ENCODE measurements at regions not wholly inside any gene's neighbourhood (a gene's known extent, or its start where the extent isn't known, plus 50 kb on each side); places are given as distances from the start of the nearest gene placed in this dataset.

DNA sequence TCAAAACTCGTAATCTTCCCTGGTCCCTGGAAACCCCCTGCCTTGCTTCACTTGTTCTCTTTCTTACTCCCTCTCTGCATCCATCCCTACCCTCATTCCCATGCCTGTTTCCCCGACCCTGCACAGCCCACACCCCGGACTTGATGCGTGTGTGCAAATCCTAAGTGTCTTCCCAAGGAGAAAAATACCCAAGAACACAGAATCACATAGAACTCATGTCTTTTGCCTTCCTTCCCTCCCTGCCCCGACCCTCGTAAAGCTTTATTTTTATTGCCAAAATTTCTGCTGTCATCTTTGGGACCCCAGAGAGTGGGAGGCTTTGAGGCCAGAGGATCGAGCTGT is 169.6 kb upstream of the PMEPA1 start:
- no peak for DNase-seq
- no peak overlapping the region for H3K27ac ChIP-seq (ENCODE audit: insufficient read depth in 1 of 2, low read depth in 1 of 2, low read length in 2 of 2, poor library complexity in 1 of 2, severe bottlenecking in 2 of 2)
- 92% methylated on average over 5 of the region's 7 CpGs for WGBS (ENCODE audit: insufficient coverage)

DNA sequence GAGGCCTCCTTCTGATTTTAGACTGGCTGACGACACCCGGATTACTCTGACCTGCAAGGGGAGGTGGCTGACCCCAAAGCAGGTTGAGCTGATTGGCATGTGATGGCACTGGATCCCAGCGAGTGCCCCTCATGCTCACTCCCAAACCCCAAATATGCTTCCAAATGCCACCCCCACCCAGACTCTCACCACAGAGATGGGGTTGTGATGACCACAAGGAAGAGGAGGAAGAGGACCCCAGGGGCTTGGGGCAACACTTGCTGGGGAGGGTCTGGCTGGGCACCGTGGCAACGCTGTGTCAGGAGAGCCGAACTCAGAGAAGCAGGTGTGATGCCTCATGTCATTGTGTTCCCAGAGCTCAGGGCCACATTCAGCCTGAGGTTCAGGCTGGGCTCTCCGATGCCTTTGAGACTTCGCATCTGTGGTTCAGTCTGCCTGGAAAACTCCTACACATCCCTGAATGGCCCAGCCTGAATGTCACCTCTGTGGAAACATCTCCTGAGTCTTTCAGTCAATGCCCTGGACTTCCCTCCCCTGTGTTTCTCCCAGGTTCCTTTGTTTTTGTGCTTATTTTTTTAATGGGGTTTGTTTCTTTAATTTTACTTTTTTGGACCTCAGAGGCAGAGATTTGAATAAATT is 169.1 kb upstream of the PMEPA1 start:
- Histone ChIP-seq H3K4me3 (ENCODE audit: control insufficient read depth in 1 of 7, extremely low read depth in 1 of 7, insufficient read depth in 4 of 7, low read depth in 2 of 7, low read length in 6 of 7) (no peak overlapping the region), H3K27ac (ENCODE audit: insufficient read depth in 1 of 2, low read depth in 1 of 2, low read length in 2 of 2, poor library complexity in 1 of 2, severe bottlenecking in 2 of 2) (no peak overlapping the region), H3K27me3 (replicated peaks in 2 of 5; ENCODE audit: control insufficient read depth in 4 of 5, insufficient read depth in 5 of 5, low read length in 4 of 5) (no peaks in the 10 kb centered on the region), H3K9me3 (ENCODE audit: control extremely low read depth in 1 of 5, control insufficient read depth in 4 of 5, insufficient read depth in 2 of 5, low read depth in 1 of 5, low read length in 4 of 5) (no peaks in the 10 kb centered on the region), H3K36me3 (ENCODE audit: control insufficient read depth in 4 of 4, insufficient read depth in 4 of 4, low read length in 3 of 4) (no peaks in the 10 kb centered on the region), H3K4me1 (ENCODE audit: control extremely low read depth in 1 of 4, control insufficient read depth in 4 of 4, insufficient read depth in 4 of 4, low read length in 3 of 4) (no peaks in the 10 kb centered on the region)
- 94% methylated on average over 7 of the region's 8 CpGs for WGBS (ENCODE audit: insufficient coverage)
- ChIA-PET POLR2A (no interaction called here), CTCF (no interaction called here)
- no peak for DNase-seq

More for the DNA sequence above, 169.6 kb upstream of the PMEPA1 start:
- no peaks in the 10 kb centered on the region for H3K36me3 ChIP-seq (ENCODE audit: control insufficient read depth in 4 of 4, insufficient read depth in 4 of 4, low read length in 3 of 4)
- ChIA-PET POLR2A (no interaction called here), CTCF (no interaction called here)
- H3K27me3 ChIP-seq (replicated peaks in 2 of 5; ENCODE audit: control insufficient read depth in 4 of 5, insufficient read depth in 5 of 5, low read length in 4 of 5), result no peaks in the 10 kb centered on the region
- no peak overlapping the region for H3K4me3 ChIP-seq (ENCODE audit: control insufficient read depth in 1 of 7, extremely low read depth in 1 of 7, insufficient read depth in 4 of 7, low read depth in 2 of 7, low read length in 6 of 7)
- H3K9me3 ChIP-seq (ENCODE audit: control extremely low read depth in 1 of 5, control insufficient read depth in 4 of 5, insufficient read depth in 2 of 5, low read depth in 1 of 5, low read length in 4 of 5), result no peaks in the 10 kb centered on the region
- H3K4me1 ChIP-seq (ENCODE audit: control extremely low read depth in 1 of 4, control insufficient read depth in 4 of 4, insufficient read depth in 4 of 4, low read length in 3 of 4), result no peaks in the 10 kb centered on the region

DNA sequence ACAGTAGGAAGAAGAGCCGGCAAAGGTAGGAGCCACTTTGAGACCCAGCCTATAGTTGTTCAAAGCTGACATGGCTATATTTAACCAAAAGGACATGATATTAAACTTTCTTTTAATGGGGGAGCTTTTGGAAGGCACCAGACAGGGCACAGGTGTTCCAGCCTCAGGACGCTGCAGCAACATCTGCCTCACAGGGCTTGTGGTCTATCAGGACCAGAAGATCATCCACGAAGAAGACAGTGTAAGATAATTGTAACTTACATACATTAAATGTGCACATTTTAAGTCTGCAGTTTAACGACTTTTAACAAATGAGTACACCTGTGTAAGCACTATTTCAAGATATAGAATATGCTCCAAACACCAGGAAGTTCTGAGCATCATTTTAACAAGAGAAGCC is 168.2 kb upstream of the PMEPA1 start:
- Histone ChIP-seq H3K36me3 (ENCODE audit: control insufficient read depth in 4 of 4, insufficient read depth in 4 of 4, low read length in 3 of 4) (no peaks in the 10 kb centered on the region), H3K27me3 (replicated peaks in 2 of 5; ENCODE audit: control insufficient read depth in 4 of 5, insufficient read depth in 5 of 5, low read length in 4 of 5) (no peaks in the 10 kb centered on the region), H3K27ac (ENCODE audit: insufficient read depth in 1 of 2, low read depth in 1 of 2, low read length in 2 of 2, poor library complexity in 1 of 2, severe bottlenecking in 2 of 2) (no peak overlapping the region), H3K4me1 (ENCODE audit: control extremely low read depth in 1 of 4, control insufficient read depth in 4 of 4, insufficient read depth in 4 of 4, low read length in 3 of 4) (no peaks in the 10 kb centered on the region), H3K4me3 (ENCODE audit: control insufficient read depth in 1 of 7, extremely low read depth in 1 of 7, insufficient read depth in 4 of 7, low read depth in 2 of 7, low read length in 6 of 7) (no peak overlapping the region), H3K9me3 (ENCODE audit: control extremely low read depth in 1 of 5, control insufficient read depth in 4 of 5, insufficient read depth in 2 of 5, low read depth in 1 of 5, low read length in 4 of 5) (no peaks in the 10 kb centered on the region)
- POLR2A ChIA-PET, result no interaction called here
- CTCF ChIA-PET, result no interaction called here
- DNase-seq, result no peak
- 100% methylated on average over 2 of the region's 4 CpGs for WGBS (ENCODE audit: insufficient coverage)

GRCh38 chr20:57877131-57877824 is 167.5 kb upstream of the PMEPA1 start:
- no peak overlapping the region for H3K4me3 ChIP-seq (ENCODE audit: control insufficient read depth in 1 of 7, extremely low read depth in 1 of 7, insufficient read depth in 4 of 7, low read depth in 2 of 7, low read length in 6 of 7)
- H3K27ac ChIP-seq (ENCODE audit: insufficient read depth in 1 of 2, low read depth in 1 of 2, low read length in 2 of 2, poor library complexity in 1 of 2, severe bottlenecking in 2 of 2), result no peak overlapping the region
- DNase-seq, result no peak
- H3K36me3 ChIP-seq (ENCODE audit: control insufficient read depth in 4 of 4, insufficient read depth in 4 of 4, low read length in 3 of 4), result no peaks in the 10 kb centered on the region
- ChIA-PET POLR2A (no interaction called here), CTCF (no interaction called here)
- peaks cover 0 to 5% (median 0%) of the 10 kb centered on the region in 5 experiments for H3K9me3 ChIP-seq (ENCODE audit: control extremely low read depth in 1 of 5, control insufficient read depth in 4 of 5, insufficient read depth in 2 of 5, low read depth in 1 of 5, low read length in 4 of 5)
- no peaks in the 10 kb centered on the region for H3K27me3 ChIP-seq (replicated peaks in 2 of 5; ENCODE audit: control insufficient read depth in 4 of 5, insufficient read depth in 5 of 5, low read length in 4 of 5)
- H3K4me1 ChIP-seq (ENCODE audit: control extremely low read depth in 1 of 4, control insufficient read depth in 4 of 4, insufficient read depth in 4 of 4, low read length in 3 of 4), result no peaks in the 10 kb centered on the region
- 97% methylated on average over 12 of the region's 16 CpGs for WGBS (ENCODE audit: insufficient coverage)

DNA sequence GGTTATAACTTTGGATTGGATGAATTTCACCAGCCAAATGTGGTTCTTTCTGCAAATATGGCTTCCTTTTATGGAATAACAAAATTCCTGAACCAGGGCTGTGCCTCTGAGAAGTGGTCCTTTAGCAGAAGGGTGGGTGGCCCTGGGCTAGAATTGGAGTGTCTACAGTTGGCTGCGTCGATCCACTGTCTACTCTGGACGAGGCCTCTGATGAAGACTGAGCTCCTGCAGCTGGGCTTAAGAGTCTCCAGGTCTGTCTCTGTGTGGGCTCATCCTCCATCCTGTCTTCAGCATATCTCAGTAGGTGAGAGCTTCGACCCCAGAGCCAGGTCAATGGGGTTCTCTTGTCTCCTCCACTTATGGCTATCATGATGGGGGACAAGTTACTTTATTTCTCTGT is 166.3 kb upstream of the PMEPA1 start:
- POLR2A ChIA-PET, result no interaction called here
- H3K4me1 ChIP-seq (ENCODE audit: control extremely low read depth in 1 of 4, control insufficient read depth in 4 of 4, insufficient read depth in 4 of 4, low read length in 3 of 4), result no peaks in the 10 kb centered on the region
- peaks cover 0 to 5% (median 0%) of the 10 kb centered on the region in 5 experiments for H3K9me3 ChIP-seq (ENCODE audit: control extremely low read depth in 1 of 5, control insufficient read depth in 4 of 5, insufficient read depth in 2 of 5, low read depth in 1 of 5, low read length in 4 of 5)
- no peak overlapping the region for H3K4me3 ChIP-seq (ENCODE audit: control insufficient read depth in 1 of 7, extremely low read depth in 1 of 7, insufficient read depth in 4 of 7, low read depth in 2 of 7, low read length in 6 of 7)
- H3K36me3 ChIP-seq (ENCODE audit: control insufficient read depth in 4 of 4, insufficient read depth in 4 of 4, low read length in 3 of 4), result no peaks in the 10 kb centered on the region
- no peaks in the 10 kb centered on the region for H3K27me3 ChIP-seq (replicated peaks in 2 of 5; ENCODE audit: control insufficient read depth in 4 of 5, insufficient read depth in 5 of 5, low read length in 4 of 5)
- 100% methylated on average over 4 of the region's 4 CpGs for WGBS (ENCODE audit: insufficient coverage)
- H3K27ac ChIP-seq (ENCODE audit: insufficient read depth in 1 of 2, low read depth in 1 of 2, low read length in 2 of 2, poor library complexity in 1 of 2, severe bottlenecking in 2 of 2), result no peak overlapping the region
- no peak for DNase-seq
- CTCF ChIA-PET, result no interaction called here

DNA sequence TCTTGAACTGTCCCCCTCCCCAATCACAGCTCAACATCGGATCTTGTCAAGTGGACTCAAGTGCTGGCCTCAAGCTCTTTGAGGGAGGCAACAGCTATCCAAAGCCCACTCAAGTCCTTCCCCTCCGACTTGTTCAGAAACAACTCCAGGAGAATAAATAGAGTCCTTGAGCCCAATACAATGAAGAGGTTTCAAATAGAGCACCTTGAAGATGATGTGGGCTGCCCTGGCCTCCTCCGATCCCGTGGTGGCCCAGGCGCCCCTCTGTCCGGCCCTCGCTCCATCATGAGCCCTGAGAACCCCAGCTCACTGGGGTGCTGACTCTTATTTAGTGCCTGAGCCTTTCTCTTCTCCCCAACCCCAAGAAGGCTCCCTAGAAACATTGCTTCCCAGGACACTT is 164.3 kb upstream of the PMEPA1 start:
- no peak overlapping the region for H3K27ac ChIP-seq (ENCODE audit: insufficient read depth in 1 of 2, low read depth in 1 of 2, low read length in 2 of 2, poor library complexity in 1 of 2, severe bottlenecking in 2 of 2)
- no peak overlapping the region for H3K4me3 ChIP-seq (ENCODE audit: control insufficient read depth in 1 of 7, extremely low read depth in 1 of 7, insufficient read depth in 4 of 7, low read depth in 2 of 7, low read length in 6 of 7)
- CTCF ChIA-PET, result no interaction called here
- no peaks in the 10 kb centered on the region for H3K36me3 ChIP-seq (ENCODE audit: control insufficient read depth in 4 of 4, insufficient read depth in 4 of 4, low read length in 3 of 4)
- POLR2A ChIA-PET, result no interaction called here
- H3K9me3 ChIP-seq (ENCODE audit: control extremely low read depth in 1 of 5, control insufficient read depth in 4 of 5, insufficient read depth in 2 of 5, low read depth in 1 of 5, low read length in 4 of 5), result peaks cover 0 to 5% (median 0%) of the 10 kb centered on the region in 5 experiments
- peaks cover 0 to 8% (median 0%) of the 10 kb centered on the region in 5 experiments for H3K27me3 ChIP-seq (replicated peaks in 2 of 5; ENCODE audit: control insufficient read depth in 4 of 5, insufficient read depth in 5 of 5, low read length in 4 of 5)
- WGBS (ENCODE audit: insufficient coverage), result 96% methylated on average over 6 of the region's 7 CpGs
- H3K4me1 ChIP-seq (ENCODE audit: control extremely low read depth in 1 of 4, control insufficient read depth in 4 of 4, insufficient read depth in 4 of 4, low read length in 3 of 4), result no peaks in the 10 kb centered on the region
- no peak for DNase-seq

DNA sequence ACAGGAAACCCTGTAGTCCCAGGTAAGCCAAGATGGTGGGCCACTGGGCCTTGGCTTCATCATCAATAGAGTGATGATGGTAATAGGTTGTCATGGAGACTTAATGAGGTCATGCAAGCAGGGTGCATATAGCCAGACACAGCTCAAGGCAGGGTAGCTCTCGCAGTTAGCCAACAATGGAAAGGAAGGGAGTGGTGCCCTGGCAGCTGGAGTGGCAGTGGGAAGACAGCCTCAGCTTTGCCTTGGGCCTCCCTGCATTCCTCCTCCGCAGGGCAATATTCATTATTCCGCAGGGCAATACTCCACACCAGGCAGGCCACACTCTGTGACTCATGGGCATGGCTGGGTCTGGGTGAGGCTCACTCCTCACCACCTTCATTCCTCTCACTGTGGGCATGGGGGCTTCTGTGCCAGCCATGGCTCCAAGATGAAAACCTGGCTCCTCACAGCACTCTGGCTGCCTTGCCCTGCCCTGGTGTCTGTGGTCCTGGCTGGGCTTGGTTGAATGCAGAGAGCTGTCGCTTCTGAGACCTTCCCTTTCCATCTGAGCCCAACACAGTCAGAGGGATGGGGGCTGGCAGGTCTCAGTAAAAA is 163.1 kb upstream of the PMEPA1 start:
- no peaks in the 10 kb centered on the region for H3K36me3 ChIP-seq (ENCODE audit: control insufficient read depth in 4 of 4, insufficient read depth in 4 of 4, low read length in 3 of 4)
- peaks cover 0 to 5% (median 0%) of the 10 kb centered on the region in 5 experiments for H3K9me3 ChIP-seq (ENCODE audit: control extremely low read depth in 1 of 5, control insufficient read depth in 4 of 5, insufficient read depth in 2 of 5, low read depth in 1 of 5, low read length in 4 of 5)
- H3K27me3 ChIP-seq (replicated peaks in 2 of 5; ENCODE audit: control insufficient read depth in 4 of 5, insufficient read depth in 5 of 5, low read length in 4 of 5), result peaks cover 0 to 8% (median 0%) of the 10 kb centered on the region in 5 experiments
- CTCF ChIA-PET, result no interaction called here
- no peak overlapping the region for H3K4me3 ChIP-seq (ENCODE audit: control insufficient read depth in 1 of 7, extremely low read depth in 1 of 7, insufficient read depth in 4 of 7, low read depth in 2 of 7, low read length in 6 of 7)
- POLR2A ChIA-PET, result no interaction called here
- no peak overlapping the region for H3K27ac ChIP-seq (ENCODE audit: insufficient read depth in 1 of 2, low read depth in 1 of 2, low read length in 2 of 2, poor library complexity in 1 of 2, severe bottlenecking in 2 of 2)
- WGBS (ENCODE audit: insufficient coverage), result 100% methylated on average over 3 of the region's 4 CpGs
- peaks cover 0 to 4% (median 0%) of the 10 kb centered on the region in 4 experiments for H3K4me1 ChIP-seq (ENCODE audit: control extremely low read depth in 1 of 4, control insufficient read depth in 4 of 4, insufficient read depth in 4 of 4, low read length in 3 of 4)
- DNase-seq, result no peak

Measured in common myeloid progenitor, CD34-positive (primary cell).